Ovary (tissue), 3 donors: ENCODE measurements at regions not wholly inside any gene's neighbourhood (a gene's known extent, or its start where the extent isn't known, plus 50 kb on each side); places are given as distances from the start of the nearest gene placed in this dataset.

Experiments
- EP300 ChIP-seq: sonication (generic); formaldehyde crosslinking; IDR thresholded peaks from one replicate; pipeline ENCODE4 v1.6.1; 2017; ENCODE audit warnings: antibody characterized with exemption
- POLR2A ChIP-seq: fragments of 450-650 bp; IDR thresholded peaks from one replicate; pipeline ENCODE4 v1.6.1; 2017; ENCODE audit warnings: antibody characterized with exemption, mild to moderate bottlenecking, moderate library complexity
- TF ChIP-seq, protein P1 (sequence below), 3 donors: fragments of 450-650 bp in 2 of 3; fragments of 200-600 bp in 1 of 3; IDR thresholded peaks; one replicate each; pipeline versions ENCODE4 v1.5.1 to v1.8.0; 2016 to 2022; ENCODE audit warnings: antibody characterized with exemption in 3 of 3, mild to moderate bottlenecking in 1 of 3
- donor health status: DM: no; HTN: no; CAD: no.

DNA sequence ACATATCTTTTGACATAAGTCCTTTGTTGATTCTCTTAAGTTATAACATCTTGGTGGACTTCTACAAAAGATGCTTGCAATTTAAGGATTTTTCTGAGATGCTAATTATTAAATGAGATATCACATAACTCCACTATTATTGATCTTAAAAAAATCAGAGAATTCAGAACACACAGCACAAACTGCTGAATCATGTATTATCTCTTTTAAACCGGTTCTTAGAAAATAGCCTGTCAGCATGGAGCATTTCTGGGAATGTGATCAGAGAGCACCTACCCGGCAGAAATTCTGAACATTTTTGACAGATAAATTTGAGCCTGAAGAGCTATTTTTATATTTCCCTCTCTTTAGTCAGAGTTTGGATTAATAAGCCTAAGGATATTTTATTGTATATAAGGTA is 50.2 kb upstream of the PCLO start:
- TF ChIP-seq EP300 (no peak), POLR2A (no peak)
- TF ChIP-seq, protein P1, sequence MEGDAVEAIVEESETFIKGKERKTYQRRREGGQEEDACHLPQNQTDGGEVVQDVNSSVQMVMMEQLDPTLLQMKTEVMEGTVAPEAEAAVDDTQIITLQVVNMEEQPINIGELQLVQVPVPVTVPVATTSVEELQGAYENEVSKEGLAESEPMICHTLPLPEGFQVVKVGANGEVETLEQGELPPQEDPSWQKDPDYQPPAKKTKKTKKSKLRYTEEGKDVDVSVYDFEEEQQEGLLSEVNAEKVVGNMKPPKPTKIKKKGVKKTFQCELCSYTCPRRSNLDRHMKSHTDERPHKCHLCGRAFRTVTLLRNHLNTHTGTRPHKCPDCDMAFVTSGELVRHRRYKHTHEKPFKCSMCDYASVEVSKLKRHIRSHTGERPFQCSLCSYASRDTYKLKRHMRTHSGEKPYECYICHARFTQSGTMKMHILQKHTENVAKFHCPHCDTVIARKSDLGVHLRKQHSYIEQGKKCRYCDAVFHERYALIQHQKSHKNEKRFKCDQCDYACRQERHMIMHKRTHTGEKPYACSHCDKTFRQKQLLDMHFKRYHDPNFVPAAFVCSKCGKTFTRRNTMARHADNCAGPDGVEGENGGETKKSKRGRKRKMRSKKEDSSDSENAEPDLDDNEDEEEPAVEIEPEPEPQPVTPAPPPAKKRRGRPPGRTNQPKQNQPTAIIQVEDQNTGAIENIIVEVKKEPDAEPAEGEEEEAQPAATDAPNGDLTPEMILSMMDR (IDR thresholded peaks at IDR 0.05), result no peak
